Islet precursor cell (in vitro differentiated cells): ENCODE measurements at regions not wholly inside any gene's neighbourhood (a gene's known extent, or its start where the extent isn't known, plus 50 kb on each side); places are given as distances from the start of the nearest gene placed in this dataset.
A peak's percentile ranks its signal among the peaks of the same experiment; 100 is the strongest.
"Not testable (repeated sequence)": the region's sequence is repeated elsewhere in the genome, so short reads cannot be mapped to it uniquely, and the experiment has no call there.

Experiments
- DNase-seq: peaks from one replicate; pipeline ENCODE4 v3.0.0-alpha.2; 2018

GRCh38 chr3:35446896-35447295 lies 192.4 kb upstream of the ARPP21 start:
- DNase-seq: no peak

DNA sequence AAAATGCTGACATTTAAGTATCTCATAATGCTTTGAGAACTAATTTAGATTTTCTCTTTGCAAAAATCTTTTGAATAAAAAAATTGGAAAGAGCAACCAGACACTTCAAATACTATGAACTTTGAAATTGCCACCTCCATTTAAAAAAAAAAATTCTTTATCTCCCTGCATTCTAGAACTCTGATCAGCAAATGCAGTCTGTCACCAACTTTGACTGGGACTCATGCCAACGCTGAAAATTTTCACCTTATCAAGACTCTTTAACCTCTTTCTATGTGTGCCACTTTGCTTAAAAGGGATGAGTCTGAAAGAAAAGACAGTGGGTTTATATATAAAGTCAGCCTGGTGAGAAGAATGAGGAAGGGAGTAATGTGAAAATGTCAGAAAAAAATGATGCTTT lies 191.2 kb upstream of the ARPP21 start:
- DNase-seq: no peak

- no peak for DNase-seq
Measured at GRCh38 chr3:35448681-35449080, 190.6 kb upstream of the ARPP21 start.

- not testable (repeated sequence) for DNase-seq
Measured at GRCh38 chr3:35454819-35455218, 184.5 kb upstream of the ARPP21 start.

GRCh38 chr3:35473956-35474355 lies 165.4 kb upstream of the ARPP21 start:
- DNase-seq: no peak

GRCh38 chr3:35482566-35482965 lies 156.8 kb upstream of the ARPP21 start:
- not testable (repeated sequence) for DNase-seq

DNA sequence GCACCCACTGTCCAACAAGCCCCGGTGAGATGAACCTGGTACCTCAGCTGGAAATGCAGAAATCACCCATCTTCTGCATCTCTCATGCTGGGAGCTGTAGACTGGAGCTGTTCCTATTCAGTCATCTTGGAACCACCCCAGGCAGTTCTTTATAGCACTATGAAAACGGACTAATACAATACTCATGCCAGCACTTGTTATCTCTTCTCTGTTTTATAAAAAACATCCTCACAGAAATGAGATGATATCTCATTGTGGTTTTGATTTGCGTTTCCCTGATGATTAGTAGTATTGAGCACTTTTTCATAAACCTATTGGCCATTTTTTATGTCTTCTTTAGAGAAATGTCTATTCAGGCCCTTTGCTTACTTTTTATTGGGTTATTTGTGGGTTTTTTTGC lies 156.2 kb upstream of the ARPP21 start:
- DNase-seq: no peak

DNA sequence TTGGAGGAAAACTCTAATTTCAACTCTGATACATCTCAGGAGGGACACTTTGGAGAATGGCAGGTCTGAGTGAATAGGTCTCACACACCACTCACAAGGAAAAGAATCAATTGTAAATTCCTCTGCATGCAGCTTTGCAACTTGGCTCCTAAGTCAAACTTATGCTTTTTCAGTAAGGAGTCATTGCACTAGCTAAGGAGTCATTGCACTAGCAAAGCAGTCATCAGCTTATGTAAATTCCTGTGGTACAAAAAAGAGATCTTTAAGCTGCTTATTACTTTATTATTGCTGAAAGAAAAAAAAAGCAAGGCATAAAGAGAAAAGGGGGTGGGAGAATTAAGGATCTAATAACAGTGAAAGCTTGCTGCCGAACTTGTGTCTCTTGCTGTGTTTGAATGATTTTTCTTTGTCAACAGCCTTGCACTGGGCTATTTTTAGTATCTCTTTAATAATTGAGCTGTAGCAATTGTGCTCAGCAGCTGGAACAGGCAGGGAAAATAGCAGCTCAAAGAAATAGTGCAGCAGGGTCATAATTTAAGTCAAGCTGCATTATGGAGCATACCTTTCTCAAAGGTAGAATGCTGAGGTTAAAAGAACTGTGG lies 154.3 kb upstream of the ARPP21 start:
- DNase-seq: no peak

- DNase-seq: no peak
Measured at GRCh38 chr3:35486295-35486694, 153.0 kb upstream of the ARPP21 start.

DNA sequence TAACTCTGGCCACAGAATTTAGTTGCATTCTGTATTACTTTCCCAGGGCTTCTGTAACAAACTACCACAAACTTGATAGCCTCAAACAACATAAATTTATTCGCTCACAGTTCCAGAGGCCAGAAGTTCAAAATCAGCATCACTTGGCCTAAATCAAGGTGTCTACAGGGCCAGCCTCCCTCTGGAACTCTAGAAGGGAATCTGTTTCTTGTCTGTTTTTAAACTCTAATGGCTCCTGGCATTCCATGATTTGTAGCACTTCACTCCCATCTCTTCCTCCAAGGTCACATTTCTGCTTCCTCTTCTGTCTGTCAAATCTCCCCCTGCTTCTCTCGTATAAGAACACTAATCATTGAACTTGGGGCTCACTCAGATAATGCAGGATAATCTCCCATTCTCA lies 151.9 kb upstream of the ARPP21 start:
- no peak for DNase-seq

DNA sequence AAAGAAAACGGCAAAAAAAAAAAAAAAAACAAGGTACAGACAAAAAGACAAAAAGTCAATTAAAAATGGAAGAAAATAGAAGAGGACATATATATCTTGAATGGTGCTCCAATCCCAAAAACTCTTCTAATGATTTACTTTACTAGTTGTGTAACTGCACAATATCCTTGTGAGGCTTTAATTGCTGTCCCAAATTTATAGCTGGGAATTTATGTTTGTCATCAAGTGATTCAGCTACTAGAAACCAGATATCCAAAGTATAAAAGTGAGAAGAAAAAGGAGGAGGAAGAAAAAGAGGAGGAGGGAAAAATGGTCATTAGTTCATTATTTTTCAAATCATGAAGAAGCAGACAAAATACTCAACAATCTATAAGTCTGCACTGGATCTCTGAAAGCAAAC lies 150.8 kb upstream of the ARPP21 start:
- DNase-seq: no peak

- no peak for DNase-seq
Measured at GRCh38 chr3:35492841-35493240, 146.5 kb upstream of the ARPP21 start.

GRCh38 chr3:35498506-35499210 lies 140.7 kb upstream of the ARPP21 start:
- DNase-seq: no peak

GRCh38 chr3:35500641-35501350 lies 138.5 kb upstream of the ARPP21 start:
- DNase-seq: no peak

DNA sequence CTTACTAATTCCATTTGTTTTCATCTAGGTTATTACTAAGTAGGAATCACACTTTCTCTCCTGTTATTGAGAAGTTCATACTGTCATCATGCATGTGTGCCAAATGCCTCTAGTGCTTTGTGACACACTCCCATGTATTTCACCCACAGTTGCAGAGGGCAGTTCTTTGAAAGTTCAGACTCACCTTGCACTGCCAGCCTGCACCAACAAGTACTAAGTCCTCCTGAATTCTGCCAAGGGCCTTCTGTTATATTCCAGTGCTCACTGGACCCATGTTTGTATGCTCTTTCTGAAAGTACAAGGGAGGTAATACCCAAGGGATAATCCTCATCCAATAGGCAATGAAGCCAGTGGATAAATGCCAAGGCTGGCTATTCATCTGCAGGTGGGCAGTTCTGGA lies 136.6 kb upstream of the ARPP21 start:
- no peak for DNase-seq

- DNase-seq: peak; percentile 96
Measured at GRCh38 chr3:35505181-35505580, 134.1 kb upstream of the ARPP21 start.

- no peak for DNase-seq
Measured at GRCh38 chr3:35505772-35506171, 133.6 kb upstream of the ARPP21 start.

GRCh38 chr3:35519936-35520335 lies 119.4 kb upstream of the ARPP21 start:
- no peak for DNase-seq

- DNase-seq: no peak
Measured at GRCh38 chr3:35521196-35521595, 118.1 kb upstream of the ARPP21 start.

DNA sequence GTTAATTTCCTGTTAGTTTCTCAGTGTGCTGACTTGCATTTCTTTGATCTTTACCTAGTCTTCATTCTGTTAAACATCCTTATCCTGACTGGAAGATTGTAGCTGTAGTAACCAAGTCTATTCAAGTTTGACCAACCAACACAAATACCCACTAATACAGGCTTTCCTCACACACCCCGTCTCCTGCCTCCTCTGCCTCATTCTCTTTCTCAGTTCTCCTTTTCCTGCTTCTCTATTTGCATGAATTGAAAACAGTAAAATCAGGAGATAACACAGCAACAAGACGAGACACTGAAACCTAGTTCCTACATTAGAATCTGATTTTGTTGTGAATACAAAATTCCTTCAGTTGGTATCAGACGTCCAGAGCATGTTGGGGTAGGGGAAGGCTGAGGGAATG lies 116.9 kb upstream of the ARPP21 start:
- no peak for DNase-seq

- DNase-seq: no peak
Measured at GRCh38 chr3:35523074-35523473, 116.3 kb upstream of the ARPP21 start.

DNA sequence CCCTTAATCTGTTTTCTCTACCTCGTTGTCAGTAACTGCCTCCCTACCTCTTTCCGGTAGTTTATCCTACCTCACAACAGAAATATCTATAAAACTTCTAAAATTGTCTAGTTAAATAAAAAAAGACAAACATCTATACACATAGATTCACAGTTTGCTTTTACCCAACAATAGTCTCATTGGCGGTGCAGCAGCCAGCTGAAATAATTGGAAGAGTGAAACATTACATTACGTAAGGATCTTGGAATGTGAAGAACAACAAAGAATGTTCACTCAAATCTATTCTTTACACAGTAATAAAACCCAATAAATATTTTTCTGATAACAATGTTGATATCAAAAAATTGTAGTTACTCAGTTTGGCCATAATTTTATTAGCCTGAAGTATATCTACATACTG lies 115.5 kb upstream of the ARPP21 start:
- DNase-seq: no peak

DNA sequence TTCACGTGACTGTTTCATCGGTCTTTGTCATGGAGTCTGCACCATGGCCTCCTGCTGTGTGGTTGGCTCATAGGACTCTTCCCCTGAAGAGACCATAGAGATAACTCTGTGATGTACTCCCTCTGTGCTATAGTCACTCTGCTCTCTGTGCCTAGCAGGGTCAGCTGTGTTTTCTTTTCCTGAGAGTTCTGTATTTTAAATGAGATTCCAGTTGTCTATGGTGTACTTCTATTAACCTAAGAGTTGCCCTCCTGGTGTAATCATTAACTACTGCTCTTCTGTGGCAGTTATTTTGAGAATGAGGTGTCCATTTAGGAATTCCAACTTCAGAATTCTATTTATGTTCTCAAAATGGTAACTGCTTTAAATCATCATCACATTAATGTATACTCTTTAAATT lies 114.5 kb upstream of the ARPP21 start:
- no peak for DNase-seq

DNA sequence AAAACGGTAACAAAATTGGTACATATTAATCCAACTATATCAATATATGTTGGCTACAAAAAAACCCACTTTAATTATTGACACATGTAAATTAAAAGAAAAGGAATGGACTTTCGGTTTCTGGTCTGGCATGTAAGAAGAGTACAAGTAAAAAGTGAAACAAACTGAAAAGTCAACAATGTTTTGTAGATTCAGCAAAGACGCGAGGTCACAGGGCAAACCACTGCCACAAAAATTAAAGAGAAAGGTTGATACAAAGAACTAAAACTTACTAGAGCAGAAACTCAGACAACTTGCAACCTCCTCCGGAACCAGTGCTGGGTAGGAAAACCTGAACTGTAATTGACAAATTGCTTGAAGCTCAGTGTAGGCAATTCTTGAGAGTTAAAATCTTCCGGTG lies 110.6 kb upstream of the ARPP21 start:
- no peak for DNase-seq
